ENCODE measurements at regions not wholly inside any gene's neighbourhood (a gene's known extent, or its start where the extent isn't known, plus 50 kb on each side); places are given as distances from the start of the nearest gene placed in this dataset.

DNA sequence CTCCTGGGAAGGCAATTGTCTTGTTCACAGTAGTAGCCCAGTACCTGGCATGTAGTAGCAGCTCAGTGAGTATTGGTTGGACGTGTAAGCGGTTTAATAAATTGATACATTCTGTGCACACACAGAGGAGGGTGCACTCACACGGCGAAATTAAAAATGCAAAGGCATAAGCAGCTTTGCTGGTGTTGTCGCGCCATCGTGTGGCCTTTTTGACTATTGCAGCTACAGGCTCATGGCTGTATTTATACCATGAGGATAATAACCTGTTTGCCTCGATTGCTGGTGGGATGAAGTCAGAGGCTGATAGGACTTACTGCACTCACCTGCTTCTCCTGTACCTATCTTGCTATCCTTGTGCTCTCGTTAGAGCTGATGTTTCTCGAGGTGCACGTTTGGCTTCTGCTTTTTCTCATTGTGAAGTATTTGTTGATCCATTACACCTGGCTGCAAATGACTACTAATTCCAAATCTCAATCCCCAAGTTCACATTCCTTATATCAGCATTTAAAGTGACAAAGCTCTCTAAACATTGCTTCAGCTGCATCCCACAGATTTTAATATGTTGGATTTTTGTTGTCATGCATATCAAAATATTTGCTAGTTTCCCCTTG, 61.5 kb downstream of the TBXT start:
- H4K91ac ChIP-seq (ENCODE audit: insufficient read depth, low read depth, low read length), result no peak overlapping the region
- no peaks in the 10 kb centered on the region for H3K9me1 ChIP-seq (ENCODE audit: insufficient read depth, low read length)
- H2AFZ ChIP-seq (replicated peaks; ENCODE audit: low read length, poor library complexity), result no peak overlapping the region
- H3K4me3 ChIP-seq (ENCODE audit: insufficient read depth, low read depth, low read length), result no peak overlapping the region
- CTCF ChIA-PET, result interaction anchor here (0.6 to 2.9 kb wide), 5 partner anchors 8 to 376 kb away, joined by 3 to 25 read pairs (median 4); no protein-coding TSS in a partner anchor
- H3K9ac ChIP-seq (ENCODE audit: low read depth, low read length), result no peak overlapping the region
- no peak overlapping the region for H2BK15ac ChIP-seq (ENCODE audit: low read depth, low read length)
- no peak overlapping the region for H2BK120ac ChIP-seq (ENCODE audit: low read depth, low read length)
- H3K27me3 ChIP-seq (ENCODE audit: control insufficient read depth, insufficient read depth, low read length), result peaks cover 6% of the 10 kb centered on the region; the same call in 1 of the 2 replicates
- intact Hi-C loops (cut with micrococcal nuclease) (loop anchor here (1.0 to 10.0 kb wide), 6 partner anchors 216 to 664 kb away; partner anchors contain the start of gene PDE10A), in situ Hi-C loops (cut with MboI; ENCODE audit: low sequenced_read_pairs) (loop anchor here (10.0 to 25.0 kb wide), 2 partner anchors 381 to 669 kb away; no protein-coding TSS in a partner anchor), dilution Hi-C loops (cut with HindIII; ENCODE audit: low sequenced_read_pairs, unreplicated experiment) (no loop called here)
- H3K79me1 ChIP-seq (ENCODE audit: low read depth in 1 of 2, low read length in 2 of 2), result no peaks in the 10 kb centered on the region
- no peak overlapping the region for H2BK20ac ChIP-seq (ENCODE audit: low read depth, low read length)
- ATAC-seq (ENCODE audit: low read depth) (peak; percentile 94), DNase-seq (peak; percentile 71)
- no peak overlapping the region for H3K14ac ChIP-seq (replicated peaks; ENCODE audit: low read depth, low read length)
- H3K9me3 ChIP-seq (ENCODE audit: control insufficient read depth, insufficient read depth, low read length), result peaks cover 8% of the 10 kb centered on the region
- H4K20me1 ChIP-seq (ENCODE audit: insufficient read depth, low read length), result no peaks in the 10 kb centered on the region
- no peak overlapping the region for H3K23ac ChIP-seq (ENCODE audit: low read depth, low read length)
- no peak overlapping the region for H4K8ac ChIP-seq (ENCODE audit: low read depth in 2 of 2, low read length in 2 of 2)
- H2AK5ac ChIP-seq (ENCODE audit: low read depth, low read length), result no peak overlapping the region
- 0% methylated on average over 5 of the region's 11 CpGs; no CpG with 5 or more reads in 1 of the 2 experiments for WGBS, 2 experiments (ENCODE audit: extremely low coverage in 2 of 2, insufficient read length in 1 of 2)
- no peak overlapping the region for H3K56ac ChIP-seq (ENCODE audit: extremely low read depth, insufficient read depth, low read length)
- TF ChIP-seq CEBPB (IDR thresholded peaks at IDR 0.05; ENCODE audit: low read depth, low read length) (no peak), MXI1 (IDR thresholded peaks at IDR 0.05; ENCODE audit: borderline replicate concordance, low read depth, low read length) (no peak), RCOR1 (IDR thresholded peaks at IDR 0.05; ENCODE audit: insufficient replicate concordance, low read length) (no peak), RAD21 (IDR thresholded peaks at IDR 0.05; ENCODE audit: low read length) (peak; percentile 99), FOS (IDR thresholded peaks at IDR 0.05; ENCODE audit: low read depth, low read length) (no peak), NFE2L2 (IDR thresholded peaks at IDR 0.05; ENCODE audit: low read depth, low read length) (no peak), SMC3 (IDR thresholded peaks at IDR 0.05; ENCODE audit: low read depth, low read length) (peak; percentile 97), RFX5 (IDR thresholded peaks at IDR 0.05; ENCODE audit: low read depth, low read length) (no peak), POLR2A (IDR thresholded peaks at IDR 0.05; ENCODE audit: low read depth, low read length) (peak; percentile 60)
- TF ChIP-seq, protein P1, sequence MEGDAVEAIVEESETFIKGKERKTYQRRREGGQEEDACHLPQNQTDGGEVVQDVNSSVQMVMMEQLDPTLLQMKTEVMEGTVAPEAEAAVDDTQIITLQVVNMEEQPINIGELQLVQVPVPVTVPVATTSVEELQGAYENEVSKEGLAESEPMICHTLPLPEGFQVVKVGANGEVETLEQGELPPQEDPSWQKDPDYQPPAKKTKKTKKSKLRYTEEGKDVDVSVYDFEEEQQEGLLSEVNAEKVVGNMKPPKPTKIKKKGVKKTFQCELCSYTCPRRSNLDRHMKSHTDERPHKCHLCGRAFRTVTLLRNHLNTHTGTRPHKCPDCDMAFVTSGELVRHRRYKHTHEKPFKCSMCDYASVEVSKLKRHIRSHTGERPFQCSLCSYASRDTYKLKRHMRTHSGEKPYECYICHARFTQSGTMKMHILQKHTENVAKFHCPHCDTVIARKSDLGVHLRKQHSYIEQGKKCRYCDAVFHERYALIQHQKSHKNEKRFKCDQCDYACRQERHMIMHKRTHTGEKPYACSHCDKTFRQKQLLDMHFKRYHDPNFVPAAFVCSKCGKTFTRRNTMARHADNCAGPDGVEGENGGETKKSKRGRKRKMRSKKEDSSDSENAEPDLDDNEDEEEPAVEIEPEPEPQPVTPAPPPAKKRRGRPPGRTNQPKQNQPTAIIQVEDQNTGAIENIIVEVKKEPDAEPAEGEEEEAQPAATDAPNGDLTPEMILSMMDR (conservative IDR thresholded peaks at IDR 0.05; ENCODE audit: low read depth, low read length), result peak; percentile 98
- TF ChIP-seq, protein P2, sequence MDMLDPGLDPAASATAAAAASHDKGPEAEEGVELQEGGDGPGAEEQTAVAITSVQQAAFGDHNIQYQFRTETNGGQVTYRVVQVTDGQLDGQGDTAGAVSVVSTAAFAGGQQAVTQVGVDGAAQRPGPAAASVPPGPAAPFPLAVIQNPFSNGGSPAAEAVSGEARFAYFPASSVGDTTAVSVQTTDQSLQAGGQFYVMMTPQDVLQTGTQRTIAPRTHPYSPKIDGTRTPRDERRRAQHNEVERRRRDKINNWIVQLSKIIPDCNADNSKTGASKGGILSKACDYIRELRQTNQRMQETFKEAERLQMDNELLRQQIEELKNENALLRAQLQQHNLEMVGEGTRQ (IDR thresholded peaks at IDR 0.05; ENCODE audit: low read depth, low read length), result no peak
- TF ChIP-seq, protein P3, sequence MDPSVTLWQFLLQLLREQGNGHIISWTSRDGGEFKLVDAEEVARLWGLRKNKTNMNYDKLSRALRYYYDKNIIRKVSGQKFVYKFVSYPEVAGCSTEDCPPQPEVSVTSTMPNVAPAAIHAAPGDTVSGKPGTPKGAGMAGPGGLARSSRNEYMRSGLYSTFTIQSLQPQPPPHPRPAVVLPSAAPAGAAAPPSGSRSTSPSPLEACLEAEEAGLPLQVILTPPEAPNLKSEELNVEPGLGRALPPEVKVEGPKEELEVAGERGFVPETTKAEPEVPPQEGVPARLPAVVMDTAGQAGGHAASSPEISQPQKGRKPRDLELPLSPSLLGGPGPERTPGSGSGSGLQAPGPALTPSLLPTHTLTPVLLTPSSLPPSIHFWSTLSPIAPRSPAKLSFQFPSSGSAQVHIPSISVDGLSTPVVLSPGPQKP (IDR thresholded peaks at IDR 0.05; ENCODE audit: borderline replicate concordance, low read depth, low read length), result no peak
- H3K27ac ChIP-seq (ENCODE audit: insufficient read depth, low read length), result no peak overlapping the region
- no peaks in the 10 kb centered on the region for H3K36me3 ChIP-seq (ENCODE audit: control insufficient read depth, insufficient read depth, low read length)
- no peak overlapping the region for H4K5ac ChIP-seq (ENCODE audit: low read depth, low read length)
- H2AK9ac ChIP-seq (replicated peaks; ENCODE audit: low read depth, low read length, poor library complexity), result peak overlapping the region; percentile 44
- no peak overlapping the region for H2BK5ac ChIP-seq (ENCODE audit: low read depth, low read length, poor library complexity, severe bottlenecking)
- no peaks in the 10 kb centered on the region for H3K4me1 ChIP-seq (ENCODE audit: control insufficient read depth, insufficient read depth, low read length)
- H3K18ac ChIP-seq (ENCODE audit: low read depth, low read length), result no peak overlapping the region
- POLR2A ChIA-PET (ENCODE audit: unreplicated experiment), result no interaction called here
- H3K4me2 ChIP-seq (ENCODE audit: low read depth, low read length), result no peak overlapping the region
- no peak overlapping the region for H3K4ac ChIP-seq (ENCODE audit: low read depth, low read length)
- no TSS peak for BruUV-seq (replicated peaks)
